ENCODE measurements at regions not wholly inside any gene's neighbourhood (a gene's known extent, or its start where the extent isn't known, plus 50 kb on each side); places are given as distances from the start of the nearest gene placed in this dataset.
"Not testable (repeated sequence)": the region's sequence is repeated elsewhere in the genome, so short reads cannot be mapped to it uniquely, and the experiment has no call there.

DNA sequence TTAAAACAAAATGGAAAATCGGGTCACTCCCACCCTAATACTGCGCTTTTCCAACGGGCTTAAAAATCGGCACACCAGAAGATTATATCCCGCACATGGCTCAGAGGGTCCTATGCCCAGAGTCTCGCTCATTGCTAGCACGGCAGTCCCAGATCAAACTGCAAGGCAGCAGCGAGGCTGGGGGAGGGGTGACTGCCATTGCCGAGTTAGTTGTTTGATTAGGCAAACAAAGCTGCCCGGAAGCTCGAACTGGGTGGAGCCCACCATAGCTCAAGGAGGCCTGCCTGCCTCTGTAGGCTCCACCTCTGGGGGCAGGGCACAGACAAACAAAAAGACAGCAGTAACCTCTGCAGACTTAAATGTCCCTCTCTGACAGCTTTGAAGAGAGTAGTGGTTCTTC is 100.7 kb upstream of the KLHL1 start:
- not testable (repeated sequence) for DNase-seq

DNA sequence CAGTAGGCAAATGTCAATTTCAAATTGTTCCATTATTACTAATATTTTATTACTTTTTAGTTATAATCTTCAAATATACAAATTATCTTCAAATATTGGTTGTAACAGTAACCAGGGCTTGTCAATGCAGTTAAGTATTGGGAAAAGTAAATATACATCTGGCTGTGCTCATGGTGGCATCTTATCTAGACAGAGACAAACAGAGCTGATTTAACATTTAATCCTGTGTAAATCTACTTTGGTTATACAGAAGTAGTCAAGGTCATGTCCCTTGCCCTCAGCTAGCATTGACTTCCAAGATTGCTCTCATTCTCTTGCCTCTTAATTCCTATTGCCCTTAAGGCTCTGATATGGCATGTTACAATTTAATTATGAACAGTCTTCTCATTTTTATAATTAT is 98.4 kb upstream of the KLHL1 start:
- DNase-seq: no peak

DNA sequence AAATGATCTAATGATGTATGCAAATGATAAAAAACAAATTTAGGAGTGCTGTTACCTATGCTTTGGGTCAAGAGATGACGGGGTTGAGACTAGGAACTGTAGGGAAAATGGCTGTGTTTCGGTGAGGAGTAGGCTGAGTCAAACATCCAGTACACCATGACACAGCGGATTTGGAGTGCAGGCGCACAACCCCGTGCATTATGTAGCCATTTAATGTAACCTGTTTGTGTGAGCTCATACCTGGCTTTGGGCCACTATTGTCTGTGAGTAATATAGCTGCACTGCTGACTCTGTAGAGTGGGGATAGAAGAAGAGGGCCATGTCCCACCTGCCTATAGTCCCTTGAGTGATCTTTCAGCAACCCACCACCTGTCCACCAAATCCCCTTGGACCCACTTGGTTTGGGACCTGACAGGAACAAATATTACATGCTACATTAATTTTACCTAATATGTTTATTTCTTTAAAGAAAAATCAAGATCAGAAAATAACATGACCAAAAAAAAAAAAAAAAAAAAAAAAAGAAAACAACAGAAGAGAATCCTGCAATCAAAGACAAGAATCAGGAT is 95.5 kb upstream of the KLHL1 start:
- DNase-seq: no peak

DNA sequence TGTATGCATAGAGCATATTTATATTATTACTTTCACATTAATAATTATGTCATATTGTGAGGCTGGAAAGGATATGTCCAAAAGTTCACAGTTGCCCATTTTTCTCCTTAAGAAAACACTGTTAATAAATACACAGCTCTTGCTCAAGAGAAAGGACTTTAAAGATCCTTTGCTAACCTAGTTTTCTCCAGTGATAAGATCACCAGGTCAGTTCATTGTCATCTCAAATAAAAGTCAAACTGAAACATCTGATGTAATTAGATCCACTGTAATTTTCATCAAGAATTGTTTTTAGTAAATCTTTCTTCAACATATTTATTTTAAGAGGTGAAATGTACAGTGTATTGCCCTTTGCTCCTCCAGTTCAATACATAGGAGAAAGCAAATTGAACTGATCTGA is 82.8 kb upstream of the KLHL1 start:
- no peak for DNase-seq

DNA sequence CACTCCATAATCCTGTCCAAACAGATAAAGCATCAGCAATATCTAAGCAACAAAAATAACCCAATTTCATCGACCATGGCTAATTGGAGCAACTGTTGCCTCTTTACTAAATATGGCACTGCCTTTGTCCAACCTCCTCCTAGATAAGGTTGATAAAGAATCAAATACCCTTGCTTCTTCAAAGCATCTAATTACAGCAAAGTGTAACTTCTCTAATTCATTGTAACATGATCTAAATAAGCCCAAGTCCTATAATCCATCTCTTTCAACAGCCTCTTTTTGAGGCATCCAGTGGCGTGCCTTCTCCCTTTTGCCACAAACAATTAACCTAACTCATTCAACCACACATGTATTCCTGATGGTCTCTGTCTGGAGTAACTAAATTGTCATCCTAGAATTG is 81.7 kb upstream of the KLHL1 start:
- peak in 1 of 2 experiments; percentile 28 for DNase-seq

DNA sequence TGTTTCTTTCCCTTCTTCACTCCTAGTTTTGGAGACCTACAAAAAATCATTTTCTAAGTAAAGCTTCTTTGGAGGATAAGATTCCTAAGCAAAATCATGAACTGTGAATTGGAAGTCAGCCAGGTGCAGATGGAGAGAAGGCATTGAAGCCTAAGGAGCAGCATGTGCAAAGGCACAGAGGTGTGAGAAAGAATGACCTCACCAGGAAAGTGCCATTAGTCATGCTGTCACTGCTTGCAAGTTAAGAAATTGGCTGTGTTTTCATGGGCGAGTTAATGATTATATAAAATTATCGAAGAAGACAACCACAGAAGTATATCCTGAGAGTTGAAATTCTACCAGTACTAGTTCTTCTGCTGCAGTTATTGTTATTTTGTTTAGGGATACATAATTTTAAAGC is 80.3 kb upstream of the KLHL1 start:
- DNase-seq: no peak

DNA sequence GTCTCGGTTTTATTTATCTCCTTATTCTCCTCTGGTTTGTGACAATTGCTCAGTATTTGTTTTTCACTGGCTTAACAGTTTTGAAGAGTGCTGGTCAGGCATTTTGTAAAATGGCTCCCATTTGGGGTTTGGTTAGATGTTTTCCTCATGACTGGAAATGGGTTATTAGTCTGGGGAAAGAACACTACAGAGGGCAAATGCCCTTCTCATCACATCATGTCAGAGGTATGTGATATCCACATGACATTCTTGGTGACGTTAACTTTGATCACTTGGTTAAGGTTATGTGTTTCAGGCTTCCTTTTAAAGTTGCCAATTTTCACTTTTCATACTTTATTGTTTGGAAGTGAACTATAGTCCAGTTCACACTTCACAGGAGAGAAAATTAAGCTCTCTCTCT is 74.8 kb upstream of the KLHL1 start:
- DNase-seq: no peak

Measured in NCI-H187 (cell line).